Stimulated activated CD8-positive, alpha-beta memory T cell treated with anti-CD3 and anti-CD28 coated beads, Interleukin-2, amount 100 ng/mL, for 1 hour (primary cell): ENCODE measurements at regions not wholly inside any gene's neighbourhood (a gene's known extent, or its start where the extent isn't known, plus 50 kb on each side); places are given as distances from the start of the nearest gene placed in this dataset.
"Not testable (repeated sequence)": the region's sequence is repeated elsewhere in the genome, so short reads cannot be mapped to it uniquely, and the experiment has no call there.

Experiments
- DNase-seq, 2 donors: peaks; one replicate each; pipeline ENCODE4 v3.0.0-alpha.2; 2020; ENCODE audit warnings: low read depth in 2 of 2

- no peak for DNase-seq
Observed at GRCh38 chr14:21915826-21916225, 242.2 kb upstream of the OR4E1 start.

GRCh38 chr14:21913759-21914158 lies 240.1 kb upstream of the OR4E1 start:
- DNase-seq = peak; percentile 48 to 64

- no peak for DNase-seq
Observed at GRCh38 chr14:21912367-21912766, 238.7 kb upstream of the OR4E1 start.

GRCh38 chr14:21911877-21912276 lies 238.3 kb upstream of the OR4E1 start:
- DNase-seq = no peak

- DNase-seq = no peak
Observed at GRCh38 chr14:21910260-21910659, 236.6 kb upstream of the OR4E1 start.

GRCh38 chr14:21902561-21903181 lies 229.1 kb upstream of the OR4E1 start:
- no peak for DNase-seq

GRCh38 chr14:21894898-21895194 lies 221.2 kb upstream of the OR4E1 start:
- DNase-seq = not testable (repeated sequence)

- peak in 1 of 2 donors; percentile 16 for DNase-seq
Observed at GRCh38 chr14:21894003-21894897, 220.6 kb upstream of the OR4E1 start.

- DNase-seq = no peak
Observed at GRCh38 chr14:21891921-21892320, 218.3 kb upstream of the OR4E1 start.

- no peak for DNase-seq
Observed at GRCh38 chr14:21884995-21885394, 211.4 kb upstream of the OR4E1 start.

GRCh38 chr14:21882226-21882625 lies 208.6 kb upstream of the OR4E1 start:
- DNase-seq = no peak

- no peak for DNase-seq
Observed at GRCh38 chr14:21880918-21881317, 207.3 kb upstream of the OR4E1 start.

GRCh38 chr14:21875791-21876190 lies 202.2 kb upstream of the OR4E1 start:
- DNase-seq = no peak

- no peak for DNase-seq
Observed at GRCh38 chr14:21874946-21875345, 201.3 kb upstream of the OR4E1 start.

GRCh38 chr14:21874167-21874566 lies 200.5 kb upstream of the OR4E1 start:
- no peak for DNase-seq

GRCh38 chr14:21868442-21869046 lies 194.9 kb upstream of the OR4E1 start:
- DNase-seq = peak; percentile 49 to 52

GRCh38 chr14:21867541-21867940 lies 193.9 kb upstream of the OR4E1 start:
- no peak for DNase-seq

- DNase-seq = no peak
Observed at GRCh38 chr14:21866479-21866878, 192.9 kb upstream of the OR4E1 start.

- DNase-seq = no peak
Observed at GRCh38 chr14:21863289-21863688, 189.7 kb upstream of the OR4E1 start.

GRCh38 chr14:21861153-21861552 lies 187.5 kb upstream of the OR4E1 start:
- DNase-seq = no peak

GRCh38 chr14:21860172-21860571 lies 186.6 kb upstream of the OR4E1 start:
- no peak for DNase-seq

- no peak for DNase-seq
Observed at GRCh38 chr14:21852775-21853174, 179.2 kb upstream of the OR4E1 start.

GRCh38 chr14:21852061-21852664 lies 178.5 kb upstream of the OR4E1 start:
- peak; percentile 44 to 50 for DNase-seq
